ENCODE measurements at regions not wholly inside any gene's neighbourhood (a gene's known extent, or its start where the extent isn't known, plus 50 kb on each side); places are given as distances from the start of the nearest gene placed in this dataset.

- no peak overlapping the region for H3K4me2 ChIP-seq (ENCODE audit: insufficient read depth, insufficient read length, low read length)
- no peak overlapping the region for H2BK20ac ChIP-seq (ENCODE audit: low read depth, low read length, poor library complexity, severe bottlenecking)
- no peaks in the 10 kb centered on the region for H3K79me1 ChIP-seq (ENCODE audit: insufficient read depth, low read depth, low read length, poor library complexity, severe bottlenecking)
- no peak overlapping the region for H3K56ac ChIP-seq (ENCODE audit: insufficient read length, low read depth, low read length)
- no peak overlapping the region for H3T11ph ChIP-seq (ENCODE audit: low read length)
- H3K27me3 ChIP-seq (ENCODE audit: insufficient read depth, low read length), result no peaks in the 10 kb centered on the region
- H3K79me2 ChIP-seq (ENCODE audit: insufficient read depth, low read length), result no peaks in the 10 kb centered on the region
- H3K27me3 Mint-ChIP-seq (ENCODE audit: low read depth), result no peaks in the 10 kb centered on the region
- H3K4ac ChIP-seq (ENCODE audit: low read depth, low read length), result no peak overlapping the region
- H4K20me1 ChIP-seq (ENCODE audit: control insufficient read depth, insufficient read depth, insufficient read length), result no peaks in the 10 kb centered on the region
- H3K4me3 Mint-ChIP-seq, result no peak overlapping the region
- H3K18ac ChIP-seq (ENCODE audit: insufficient read length, low read depth, low read length), result no peak overlapping the region
- H2BK12ac ChIP-seq (ENCODE audit: insufficient read length, low read depth, low read length), result no peak overlapping the region
- no peak overlapping the region for H3K27ac Mint-ChIP-seq
- no peaks in the 10 kb centered on the region for H3K23me2 ChIP-seq (ENCODE audit: insufficient read length, low read depth, low read length, poor library complexity, severe bottlenecking)
- H3K23ac ChIP-seq (ENCODE audit: insufficient read length, low read depth, low read length), result no peak overlapping the region
- no peaks in the 10 kb centered on the region for H3K4me1 ChIP-seq (ENCODE audit: insufficient read depth, low read length)
- H2BK120ac ChIP-seq (ENCODE audit: low read depth, low read length, poor library complexity, severe bottlenecking), result no peak overlapping the region
- H3K36me3 Mint-ChIP-seq (ENCODE audit: insufficient read depth in 1 of 3, low read depth in 3 of 3), result no peaks in the 10 kb centered on the region
- H4K5ac ChIP-seq (ENCODE audit: insufficient read length, low read depth, low read length), result no peak overlapping the region
- H3K4me1 Mint-ChIP-seq, result peaks cover 0 to under 1% of the 10 kb centered on the region in 2 experiments; a peak in 3 of 4 replicates
- no peak overlapping the region for H2AFZ ChIP-seq (ENCODE audit: low read length)
- H3K9me3 ChIP-seq (ENCODE audit: control insufficient read depth, low read depth, low read length), result no peaks in the 10 kb centered on the region
- no peak overlapping the region for H3K9ac ChIP-seq (ENCODE audit: extremely low read depth, insufficient read length, low read length)
- H3K9me3 Mint-ChIP-seq, result no peaks in the 10 kb centered on the region
- no peak overlapping the region for H2BK5ac ChIP-seq (ENCODE audit: insufficient read length, low read length)
- no peak overlapping the region for H4K91ac ChIP-seq (ENCODE audit: insufficient read length, low read depth, low read length)
- no peak for DNase-seq
- TF ChIP-seq CTCF (conservative IDR thresholded peaks at IDR 0.05), result no peak
- no CpG with 5 or more reads among the region's 4 CpGs for WGBS (ENCODE audit: extremely low coverage, insufficient read length, low lambda C conversion rate)
- H4K8ac ChIP-seq (replicated peaks; ENCODE audit: insufficient read length, low read depth, low read length), result no peak overlapping the region
- no peak overlapping the region for H2BK15ac ChIP-seq (ENCODE audit: low read depth, low read length)
- H2AK5ac ChIP-seq (ENCODE audit: insufficient read length, low read length), result no peak overlapping the region
- H3K14ac ChIP-seq (ENCODE audit: insufficient read depth, low read length), result no peak overlapping the region
- no peak overlapping the region for H3K27ac ChIP-seq (ENCODE audit: insufficient read length, low read depth, low read length)
These were observed 115.5 kb upstream of the KLF4 start for GRCh38 chr9:107605041-107605440.
